Uterus (tissue), 2 donors: ENCODE measurements at regions not wholly inside any gene's neighbourhood (a gene's known extent, or its start where the extent isn't known, plus 50 kb on each side); places are given as distances from the start of the nearest gene placed in this dataset.

Experiments used
- CTCF ChIP-seq, 4 experiments: fragments of 200-600 bp in 2 of 4; fragments of 450-650 bp in 2 of 4; sonication (generic) in 2 of 4; IDR thresholded peaks; one replicate each; pipeline ENCODE4 v1.5.1; 2016 to 2019; ENCODE audit warnings: antibody characterized with exemption in 4 of 4, mild to moderate bottlenecking in 2 of 4, moderate library complexity in 1 of 4
- POLR2A ChIP-seq, 2 donors: fragments of 450-650 bp; IDR thresholded peaks; one replicate each; pipeline ENCODE4 v1.6.1; 2016; ENCODE audit warnings: antibody characterized with exemption in 2 of 2, mild to moderate bottlenecking in 1 of 2, moderate library complexity in 1 of 2

- no peak for TF ChIP-seq CTCF (IDR thresholded peaks at IDR 0.05)
- no peak for TF ChIP-seq POLR2A (IDR thresholded peaks at IDR 0.05)
These were observed 212.4 kb upstream of the C11orf87 start for GRCh38 chr11:109209572-109209971.
